Mesenchymal stem cell (in vitro differentiated cells and primary cell): ENCODE measurements at regions not wholly inside any gene's neighbourhood (a gene's known extent, or its start where the extent isn't known, plus 50 kb on each side); places are given as distances from the start of the nearest gene placed in this dataset.

Source experiments
- DNase-seq: peaks from one replicate; pipeline ENCODE4 v3.0.0-alpha.2; 2013
- H2AFZ ChIP-seq: one replicate; pipeline ENCODE4 v1.6.1; 2013; ENCODE audit warnings: low read depth, mild to moderate bottlenecking, control low read depth, inconsistent platforms, low read length, moderate library complexity
- H2AK5ac ChIP-seq: 2 replicates; pipeline ENCODE4 v1.6.1; 2013; ENCODE audit warnings: low read length, moderate library complexity, mild to moderate bottlenecking, inconsistent platforms; ENCODE audit not compliant: severe bottlenecking
- H2BK120ac ChIP-seq: one replicate; pipeline ENCODE4 v1.6.1; 2013; ENCODE audit warnings: low read depth, mild to moderate bottlenecking, inconsistent platforms, low read length, moderate library complexity
- H2BK12ac ChIP-seq, 2 experiments: one replicate each; pipeline ENCODE4 v1.6.1; 2013; ENCODE audit warnings: inconsistent platforms in 2 of 2, low read length in 2 of 2, mild to moderate bottlenecking in 2 of 2, moderate library complexity in 2 of 2, control low read depth in 1 of 2
- H2BK15ac ChIP-seq: one replicate; pipeline ENCODE4 v1.6.1; 2013; ENCODE audit warnings: mild to moderate bottlenecking, low read depth, inconsistent platforms; ENCODE audit not compliant: poor library complexity, severe bottlenecking
- H2BK5ac ChIP-seq: 2 replicates; pipeline ENCODE4 v1.6.1; 2013; ENCODE audit warnings: low read depth, mild to moderate bottlenecking, low read length, control low read depth, inconsistent platforms; ENCODE audit not compliant: poor library complexity, severe bottlenecking
- H3K14ac ChIP-seq, 2 experiments: one replicate each; pipeline ENCODE4 v1.6.1; 2013; ENCODE audit warnings: inconsistent platforms in 2 of 2, low read length in 2 of 2, control low read depth in 1 of 2, mild to moderate bottlenecking in 1 of 2, moderate library complexity in 1 of 2
- H3K18ac ChIP-seq, 2 experiments: one replicate each; pipeline ENCODE4 v1.6.1; 2013; ENCODE audit warnings: inconsistent platforms in 2 of 2, low read length in 2 of 2, control low read depth in 1 of 2, low read depth in 1 of 2, mild to moderate bottlenecking in 1 of 2
- H3K23ac ChIP-seq, 2 experiments: one replicate each; pipeline ENCODE4 v1.6.1; 2013; ENCODE audit warnings: inconsistent platforms in 2 of 2, low read length in 2 of 2, mild to moderate bottlenecking in 2 of 2, moderate library complexity in 2 of 2, control low read depth in 1 of 2
- H3K27ac ChIP-seq: 2 replicates; pipeline ENCODE4 v1.5.1; 2013; ENCODE audit warnings: mild to moderate bottlenecking, moderate library complexity, low read length, control low read depth, inconsistent platforms; ENCODE audit not compliant: poor library complexity, severe bottlenecking
- H3K27me3 ChIP-seq, 2 experiments: 2 replicates each; pipeline versions ENCODE4 v1.6.1 to v1.7.0; 2013; ENCODE audit warnings: low read length in 2 of 2, mild to moderate bottlenecking in 2 of 2, moderate library complexity in 2 of 2, control low read depth in 1 of 2, inconsistent platforms in 1 of 2; ENCODE audit not compliant: control insufficient read depth in 1 of 2, insufficient read depth in 1 of 2
- H3K36me3 ChIP-seq, 2 experiments: 2 replicates each; pipeline versions ENCODE4 v1.6.1 to v1.7.0; 2013; ENCODE audit warnings: low read length in 2 of 2, control low read depth in 1 of 2, inconsistent platforms in 1 of 2, low read depth in 1 of 2, mild to moderate bottlenecking in 1 of 2; ENCODE audit not compliant: insufficient read depth in 2 of 2, control insufficient read depth in 1 of 2
- H3K4ac ChIP-seq, 2 experiments: one replicate each; pipeline ENCODE4 v1.6.1; 2013; ENCODE audit warnings: inconsistent platforms in 2 of 2, low read length in 2 of 2, mild to moderate bottlenecking in 2 of 2, moderate library complexity in 2 of 2, control low read depth in 1 of 2, low read depth in 1 of 2
- H3K4me1 ChIP-seq: 2 replicates; pipeline ENCODE4 v1.6.1; 2013; ENCODE audit warnings: low read depth, low read length, control low read depth; ENCODE audit not compliant: control insufficient read depth, insufficient read depth
- H3K4me2 ChIP-seq: 2 replicates; pipeline ENCODE4 v1.6.1; 2013; ENCODE audit warnings: low read length, mild to moderate bottlenecking, inconsistent platforms; ENCODE audit not compliant: poor library complexity, severe bottlenecking
- H3K4me3 ChIP-seq, 2 experiments: 2 replicates each; pipeline versions ENCODE4 v1.5.1 to v1.7.0; 2013; ENCODE audit warnings: low read length in 2 of 2, mild to moderate bottlenecking in 2 of 2, control low read depth in 1 of 2, low read depth in 1 of 2; ENCODE audit not compliant: insufficient read depth in 1 of 2
- H3K79me1 ChIP-seq: replicated peaks from 2 replicates; pipeline ENCODE4 v1.6.1; 2013; ENCODE audit warnings: mild to moderate bottlenecking, control low read depth, low read length, inconsistent platforms; ENCODE audit not compliant: poor library complexity, severe bottlenecking
- H3K9ac ChIP-seq: 2 replicates; pipeline ENCODE4 v1.7.0; 2013; ENCODE audit warnings: mild to moderate bottlenecking, low read length, moderate library complexity
- H3K9me3 ChIP-seq: 2 replicates; pipeline ENCODE4 v1.7.0; 2013; ENCODE audit warnings: mild to moderate bottlenecking, low read length; ENCODE audit not compliant: control insufficient read depth
- H4K8ac ChIP-seq: one replicate; pipeline ENCODE4 v1.6.1; 2013; ENCODE audit warnings: inconsistent platforms, mild to moderate bottlenecking, low read length, moderate library complexity
- H4K91ac ChIP-seq: one replicate; pipeline ENCODE4 v1.6.1; 2013; ENCODE audit warnings: mild to moderate bottlenecking, low read length, inconsistent platforms
- WGBS: methylation state at CpG from one replicate; pipeline ENCODE4 v1.1.7; 2013; ENCODE audit warnings: mixed read lengths; 5-methylcytosine and 5-hydroxymethylcytosine counted together

GRCh38 chr9:7704543-7704942 lies 95.0 kb downstream of the DMAC1 start:
- no peaks in the 10 kb centered on the region for H3K9me3 ChIP-seq
- no CpG with 5 or more reads among the region's 1 CpG for WGBS
- no peaks in the 10 kb centered on the region for H3K36me3 ChIP-seq

GRCh38 chr9:7691909-7692308 lies 107.7 kb downstream of the DMAC1 start:
- Histone ChIP-seq H3K4ac (no peak overlapping the region), H2BK15ac (no peak overlapping the region), H3K27ac (no peak overlapping the region), H2BK120ac (no peak overlapping the region), H3K79me1 (no peaks in the 10 kb centered on the region), H2AK5ac (no peak overlapping the region), H2AFZ (no peak overlapping the region), H3K9ac (no peak overlapping the region), H3K27me3 (no peaks in the 10 kb centered on the region), H2BK5ac (no peak overlapping the region), H3K4me2 (no peak overlapping the region), H3K23ac (no peak overlapping the region), H4K8ac (no peak overlapping the region), H3K14ac (no peak overlapping the region), H3K4me1 (no peaks in the 10 kb centered on the region), H3K9me3 (no peaks in the 10 kb centered on the region), H3K4me3 (no peak overlapping the region), H4K91ac (no peak overlapping the region), H3K36me3 (no peaks in the 10 kb centered on the region), H3K18ac (no peak overlapping the region), H2BK12ac (no peak overlapping the region)
- WGBS: 100% methylated on average over 1 of the region's 2 CpGs
- no peak for DNase-seq

More at GRCh38 chr9:7704543-7704942, 95.0 kb downstream of the DMAC1 start:
- no peak overlapping the region for H3K18ac ChIP-seq
- H3K9ac ChIP-seq: no peak overlapping the region
- no peak overlapping the region for H3K4me2 ChIP-seq
- H2BK120ac ChIP-seq: no peak overlapping the region
- H3K4ac ChIP-seq: no peak overlapping the region
- no peaks in the 10 kb centered on the region for H3K79me1 ChIP-seq
- no peaks in the 10 kb centered on the region for H3K4me1 ChIP-seq
- H2BK15ac ChIP-seq: no peak overlapping the region
- no peak overlapping the region for H3K4me3 ChIP-seq
- no peak overlapping the region for H3K14ac ChIP-seq
- H4K8ac ChIP-seq: no peak overlapping the region
- DNase-seq: no peak
- no peak overlapping the region for H2AK5ac ChIP-seq
- H3K27ac ChIP-seq: no peak overlapping the region
- H2BK5ac ChIP-seq: no peak overlapping the region
- H4K91ac ChIP-seq: no peak overlapping the region
- H2AFZ ChIP-seq: no peak overlapping the region
- H3K23ac ChIP-seq: no peak overlapping the region
- H2BK12ac ChIP-seq: no peak overlapping the region
- H3K27me3 ChIP-seq: no peaks in the 10 kb centered on the region

- Histone ChIP-seq H2BK120ac (no peak overlapping the region), H4K91ac (no peak overlapping the region), H3K27me3 (no peaks in the 10 kb centered on the region), H3K36me3 (no peaks in the 10 kb centered on the region), H2AK5ac (no peak overlapping the region), H3K4ac (no peak overlapping the region), H2BK5ac (no peak overlapping the region), H3K9me3 (no peaks in the 10 kb centered on the region), H3K27ac (no peak overlapping the region), H4K8ac (no peak overlapping the region), H3K9ac (no peak overlapping the region), H2BK15ac (no peak overlapping the region), H3K23ac (no peak overlapping the region), H2AFZ (no peak overlapping the region), H3K14ac (no peak overlapping the region), H3K79me1 (no peaks in the 10 kb centered on the region), H3K4me3 (no peak overlapping the region), H3K4me1 (no peaks in the 10 kb centered on the region), H2BK12ac (no peak overlapping the region), H3K4me2 (no peak overlapping the region), H3K18ac (no peak overlapping the region)
- no peak for DNase-seq
Measured at GRCh38 chr9:7690014-7690413, 109.6 kb downstream of the DMAC1 start.

- H3K36me3 ChIP-seq: no peaks in the 10 kb centered on the region
- no peak overlapping the region for H3K4me3 ChIP-seq
- H3K9ac ChIP-seq: no peak overlapping the region
- no peak for DNase-seq
- no peak overlapping the region for H3K27ac ChIP-seq
- H4K8ac ChIP-seq: no peak overlapping the region
- no peaks in the 10 kb centered on the region for H3K79me1 ChIP-seq
- H3K27me3 ChIP-seq: no peaks in the 10 kb centered on the region
- H3K23ac ChIP-seq: no peak overlapping the region
- no peak overlapping the region for H2AK5ac ChIP-seq
- no peak overlapping the region for H2BK15ac ChIP-seq
- H3K4ac ChIP-seq: no peak overlapping the region
- H2BK5ac ChIP-seq: no peak overlapping the region
- H3K18ac ChIP-seq: no peak overlapping the region
- H2BK120ac ChIP-seq: no peak overlapping the region
- H3K4me2 ChIP-seq: no peak overlapping the region
- no peaks in the 10 kb centered on the region for H3K9me3 ChIP-seq
- no peak overlapping the region for H2BK12ac ChIP-seq
- no peaks in the 10 kb centered on the region for H3K4me1 ChIP-seq
- no peak overlapping the region for H4K91ac ChIP-seq
- 80% methylated on average over 1 of the region's 1 CpG for WGBS
- H3K14ac ChIP-seq: no peak overlapping the region
- H2AFZ ChIP-seq: no peak overlapping the region
Measured at GRCh38 chr9:7688626-7689025, 111.0 kb downstream of the DMAC1 start.
